ENCODE measurements at regions not wholly inside any gene's neighbourhood (a gene's known extent, or its start where the extent isn't known, plus 50 kb on each side); places are given as distances from the start of the nearest gene placed in this dataset.

GRCh38 chr4:19832411-19832810 is 419.3 kb upstream of the SLIT2 start:
- Mint-ChIP-seq H3K36me3 (ENCODE audit: low read depth) (no peaks in the 10 kb centered on the region), H3K9me3 (no peaks in the 10 kb centered on the region), H3K27me3 (ENCODE audit: low read depth) (no peaks in the 10 kb centered on the region), H3K27ac (no peak overlapping the region), H3K4me1 (no peaks in the 10 kb centered on the region), H3K4me3 (no peak overlapping the region)
- no peak for TF ChIP-seq CTCF (IDR thresholded peaks at IDR 0.05; ENCODE audit: unreplicated experiment in 3 of 3)

- Mint-ChIP-seq H3K27me3 (ENCODE audit: low read depth) (no peaks in the 10 kb centered on the region), H3K36me3 (ENCODE audit: low read depth) (no peaks in the 10 kb centered on the region), H3K27ac (no peak overlapping the region), H3K9me3 (no peaks in the 10 kb centered on the region), H3K4me3 (no peak overlapping the region), H3K4me1 (no peaks in the 10 kb centered on the region)
- TF ChIP-seq CTCF (IDR thresholded peaks at IDR 0.05; ENCODE audit: unreplicated experiment in 3 of 3) = no peak
Measured at GRCh38 chr4:19831644-19832285, 419.9 kb upstream of the SLIT2 start.

- Mint-ChIP-seq H3K27ac (no peak overlapping the region), H3K4me1 (no peaks in the 10 kb centered on the region), H3K9me3 (no peaks in the 10 kb centered on the region), H3K27me3 (ENCODE audit: low read depth) (no peaks in the 10 kb centered on the region), H3K36me3 (ENCODE audit: low read depth) (no peaks in the 10 kb centered on the region), H3K4me3 (no peak overlapping the region)
- no peak for TF ChIP-seq CTCF (IDR thresholded peaks at IDR 0.05; ENCODE audit: unreplicated experiment in 3 of 3)
Measured at GRCh38 chr4:19829101-19829500, 422.6 kb upstream of the SLIT2 start.

GRCh38 chr4:19823781-19824180 is 427.9 kb upstream of the SLIT2 start:
- TF ChIP-seq CTCF (IDR thresholded peaks at IDR 0.05; ENCODE audit: unreplicated experiment in 3 of 3) = no peak
- peaks cover 12% of the 10 kb centered on the region for H3K4me1 Mint-ChIP-seq
- H3K9me3 Mint-ChIP-seq = no peaks in the 10 kb centered on the region
- H3K4me3 Mint-ChIP-seq = no peak overlapping the region
- H3K27ac Mint-ChIP-seq = no peak overlapping the region
- no peaks in the 10 kb centered on the region for H3K27me3 Mint-ChIP-seq (ENCODE audit: low read depth)
- H3K36me3 Mint-ChIP-seq (ENCODE audit: low read depth) = no peaks in the 10 kb centered on the region

- H3K27me3 Mint-ChIP-seq (ENCODE audit: low read depth) = peaks cover 4% of the 10 kb centered on the region
- no peak for TF ChIP-seq CTCF (IDR thresholded peaks at IDR 0.05; ENCODE audit: unreplicated experiment in 3 of 3)
- peaks cover 12% of the 10 kb centered on the region for H3K4me1 Mint-ChIP-seq
- H3K36me3 Mint-ChIP-seq (ENCODE audit: low read depth) = no peaks in the 10 kb centered on the region
- no peaks in the 10 kb centered on the region for H3K9me3 Mint-ChIP-seq
- no peak overlapping the region for H3K27ac Mint-ChIP-seq
- no peak overlapping the region for H3K4me3 Mint-ChIP-seq
Measured at GRCh38 chr4:19819737-19820136, 432.0 kb upstream of the SLIT2 start.

GRCh38 chr4:19809989-19810388 is 441.7 kb upstream of the SLIT2 start:
- TF ChIP-seq CTCF (IDR thresholded peaks at IDR 0.05; ENCODE audit: unreplicated experiment in 3 of 3) = no peak
- Mint-ChIP-seq H3K36me3 (ENCODE audit: low read depth) (no peaks in the 10 kb centered on the region), H3K4me1 (no peaks in the 10 kb centered on the region), H3K4me3 (no peak overlapping the region), H3K9me3 (no peaks in the 10 kb centered on the region), H3K27ac (no peak overlapping the region), H3K27me3 (ENCODE audit: low read depth) (no peaks in the 10 kb centered on the region)
